ENCODE measurements at regions not wholly inside any gene's neighbourhood (a gene's known extent, or its start where the extent isn't known, plus 50 kb on each side); places are given as distances from the start of the nearest gene placed in this dataset.
"Not testable (repeated sequence)": the region's sequence is repeated elsewhere in the genome, so short reads cannot be mapped to it uniquely, and the experiment has no call there.

DNA sequence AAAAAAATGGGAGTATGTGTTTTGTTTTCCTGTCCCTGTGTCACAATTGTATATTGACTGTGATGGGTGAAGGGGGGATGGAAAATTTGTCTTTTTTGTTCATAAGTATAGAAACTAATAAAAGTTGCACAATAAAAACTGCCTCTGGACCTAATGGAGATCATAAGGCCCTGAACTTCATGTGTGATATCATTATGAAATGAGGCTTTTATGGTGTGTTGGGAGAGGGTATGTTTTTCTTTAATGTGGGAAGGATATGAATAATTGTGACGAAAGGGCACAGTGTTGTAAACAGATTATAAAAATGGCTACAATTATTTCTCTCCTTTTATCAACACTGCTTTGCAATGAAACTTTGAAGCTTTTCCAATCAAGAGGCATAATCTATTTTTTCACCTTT lies 1889.3 kb upstream of the CELF4 start:
- DNase-seq (ENCODE audit: low spot score in 2 of 2): no peak
- Histone ChIP-seq H3K27me3 (ENCODE audit: low read depth) (no peaks in the 10 kb centered on the region), H3K36me3 (replicated peaks) (no peaks in the 10 kb centered on the region), H3K9me3 (no peaks in the 10 kb centered on the region), H3K4me1 (peaks cover 4% of the 10 kb centered on the region; the same call in 1 of the 2 replicates), H3K4me3 (no peak overlapping the region)
- in situ Hi-C loops (cut with MboI; ENCODE audit: low sequenced_read_pairs): no loop called here

- H3K4me3 ChIP-seq: no peak overlapping the region
- DNase-seq (ENCODE audit: low spot score in 2 of 2): peak; percentile 9 to 24
These were observed 1888.3 kb upstream of the CELF4 start for GRCh38 chr18:39453882-39454281.

GRCh38 chr18:39453356-39453755 lies 1887.8 kb upstream of the CELF4 start:
- no peaks in the 10 kb centered on the region for H3K9me3 ChIP-seq
- H3K36me3 ChIP-seq (replicated peaks): no peaks in the 10 kb centered on the region
- in situ Hi-C loops (cut with MboI; ENCODE audit: low sequenced_read_pairs): no loop called here
- peaks cover 4% of the 10 kb centered on the region; the same call in 1 of the 2 replicates for H3K4me1 ChIP-seq
- DNase-seq (ENCODE audit: low spot score in 2 of 2): no peak
- H3K4me3 ChIP-seq: no peak overlapping the region
- H3K27me3 ChIP-seq (ENCODE audit: low read depth): no peaks in the 10 kb centered on the region

More at GRCh38 chr18:39453882-39454281, 1888.3 kb upstream of the CELF4 start:
- Histone ChIP-seq H3K36me3 (replicated peaks) (no peaks in the 10 kb centered on the region), H3K4me1 (peaks cover 4% of the 10 kb centered on the region; the same call in 1 of the 2 replicates), H3K9me3 (no peaks in the 10 kb centered on the region), H3K27me3 (ENCODE audit: low read depth) (no peaks in the 10 kb centered on the region)
- in situ Hi-C loops (cut with MboI; ENCODE audit: low sequenced_read_pairs): no loop called here

DNA sequence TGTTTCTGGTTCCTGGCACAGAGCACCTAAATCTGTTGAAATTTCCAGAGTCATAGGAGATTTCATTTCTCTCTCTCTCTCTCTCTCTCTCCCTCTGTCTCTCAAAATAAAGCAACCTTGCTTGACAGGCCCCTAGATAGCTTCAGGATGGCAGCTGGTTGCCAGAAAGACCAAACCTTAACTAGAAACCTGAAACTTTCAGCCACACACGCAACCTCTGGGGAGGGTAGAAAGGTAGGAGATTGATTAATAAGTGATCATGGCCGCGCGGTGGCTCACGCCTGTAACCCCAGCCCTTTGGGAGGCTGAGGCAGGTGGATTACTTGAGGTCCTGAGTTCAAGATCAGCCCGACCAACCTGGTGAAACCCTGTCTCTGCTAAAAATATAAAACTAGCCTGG lies 1885.4 kb upstream of the CELF4 start:
- in situ Hi-C loops (cut with MboI; ENCODE audit: low sequenced_read_pairs): no loop called here
- DNase-seq (ENCODE audit: low spot score in 2 of 2): no peak
- H3K36me3 ChIP-seq (replicated peaks): no peaks in the 10 kb centered on the region
- H3K4me1 ChIP-seq: peaks cover 4% of the 10 kb centered on the region; the same call in 1 of the 2 replicates
- H3K27me3 ChIP-seq (ENCODE audit: low read depth): no peaks in the 10 kb centered on the region
- H3K9me3 ChIP-seq: no peaks in the 10 kb centered on the region
- H3K4me3 ChIP-seq: no peak overlapping the region

- no peaks in the 10 kb centered on the region for H3K27me3 ChIP-seq (ENCODE audit: low read depth)
- H3K4me1 ChIP-seq: peaks cover 4% of the 10 kb centered on the region; the same call in 1 of the 2 replicates
- H3K36me3 ChIP-seq (replicated peaks): no peaks in the 10 kb centered on the region
- no peaks in the 10 kb centered on the region for H3K9me3 ChIP-seq
- in situ Hi-C loops (cut with MboI; ENCODE audit: low sequenced_read_pairs): no loop called here
- H3K4me3 ChIP-seq: no peak overlapping the region
- DNase-seq (ENCODE audit: low spot score in 2 of 2): no peak
These were observed 1884.0 kb upstream of the CELF4 start for GRCh38 chr18:39449566-39449965.

GRCh38 chr18:39448942-39449341 lies 1883.3 kb upstream of the CELF4 start:
- no peaks in the 10 kb centered on the region for H3K9me3 ChIP-seq
- no peaks in the 10 kb centered on the region for H3K4me1 ChIP-seq
- in situ Hi-C loops (cut with MboI; ENCODE audit: low sequenced_read_pairs): no loop called here
- no peaks in the 10 kb centered on the region for H3K36me3 ChIP-seq (replicated peaks)
- H3K4me3 ChIP-seq: no peak overlapping the region
- no peak for DNase-seq (ENCODE audit: low spot score in 2 of 2)
- H3K27me3 ChIP-seq (ENCODE audit: low read depth): no peaks in the 10 kb centered on the region

DNA sequence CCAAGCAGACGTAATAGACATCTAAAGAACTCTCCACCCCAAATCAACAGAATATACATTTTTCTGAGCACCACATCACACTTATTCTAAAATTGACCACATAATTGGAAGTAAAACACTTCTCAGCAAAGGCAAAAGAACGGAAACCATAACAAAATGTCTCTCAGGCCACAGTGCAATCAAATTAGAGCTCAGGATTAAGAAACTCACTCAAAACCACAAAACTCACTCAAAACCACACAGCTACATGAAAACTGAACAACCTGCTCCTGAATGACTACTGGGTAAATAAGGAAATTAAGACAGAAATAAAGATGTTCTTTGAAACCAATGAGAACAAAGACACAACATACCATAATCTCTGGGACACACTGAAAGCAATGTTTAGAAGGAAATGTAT lies 1879.4 kb upstream of the CELF4 start:
- in situ Hi-C loops (cut with MboI; ENCODE audit: low sequenced_read_pairs); DNase-seq (ENCODE audit: low spot score in 2 of 2); H3K4me1 ChIP-seq; H3K27me3 ChIP-seq (ENCODE audit: low read depth); H3K4me3 ChIP-seq; H3K9me3 ChIP-seq; H3K36me3 ChIP-seq (replicated peaks): not testable (repeated sequence)

DNA sequence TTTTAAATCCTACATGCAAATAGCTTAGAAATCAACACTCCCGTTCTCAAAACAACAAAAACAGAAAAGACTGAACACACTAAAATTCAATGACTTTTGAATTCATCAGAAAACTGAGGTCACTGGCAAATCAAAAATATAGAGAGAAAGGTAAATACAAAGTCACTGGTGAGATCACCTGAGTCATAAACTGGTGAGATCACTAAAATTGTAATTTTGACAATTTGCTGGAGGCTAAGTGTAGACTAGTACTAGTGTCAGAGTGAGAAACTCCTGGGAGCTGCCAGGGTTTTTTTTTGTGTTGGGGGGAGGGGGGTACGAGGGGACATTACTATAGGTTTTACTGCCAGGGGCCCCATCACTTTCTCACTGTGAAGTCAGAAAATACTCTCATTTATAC lies 1876.0 kb upstream of the CELF4 start:
- no peak for DNase-seq (ENCODE audit: low spot score in 2 of 2)
- in situ Hi-C loops (cut with MboI; ENCODE audit: low sequenced_read_pairs): no loop called here
- Histone ChIP-seq H3K9me3 (no peaks in the 10 kb centered on the region; the same call in 1 of the 2 replicates), H3K27me3 (ENCODE audit: low read depth) (no peaks in the 10 kb centered on the region), H3K36me3 (replicated peaks) (no peaks in the 10 kb centered on the region), H3K4me3 (no peak overlapping the region), H3K4me1 (no peaks in the 10 kb centered on the region)

DNA sequence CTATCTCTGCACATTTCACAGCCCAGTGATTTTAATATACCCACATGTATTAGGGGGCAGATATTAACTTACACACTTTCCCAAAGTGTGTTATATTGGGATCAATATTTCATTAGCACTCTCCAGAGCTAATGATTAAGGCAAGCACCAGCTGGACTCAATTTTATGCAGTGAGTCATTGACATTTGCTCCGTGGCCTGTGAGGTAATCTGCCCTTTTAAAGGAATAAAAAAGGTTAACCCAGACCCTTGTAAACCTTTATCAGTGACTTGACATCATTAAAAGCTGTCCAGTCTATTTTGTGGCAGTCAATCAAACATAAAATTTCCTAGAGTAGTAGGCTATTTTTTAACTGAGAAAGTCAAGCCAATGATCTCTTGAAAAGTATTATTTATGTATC lies 1870.4 kb upstream of the CELF4 start:
- in situ Hi-C loops (cut with MboI; ENCODE audit: low sequenced_read_pairs): no loop called here
- Histone ChIP-seq H3K4me3 (no peak overlapping the region), H3K9me3 (no peaks in the 10 kb centered on the region; the same call in 1 of the 2 replicates), H3K4me1 (no peaks in the 10 kb centered on the region), H3K36me3 (replicated peaks) (no peaks in the 10 kb centered on the region), H3K27me3 (ENCODE audit: low read depth) (no peaks in the 10 kb centered on the region)
- no peak for DNase-seq (ENCODE audit: low spot score in 2 of 2)

DNA sequence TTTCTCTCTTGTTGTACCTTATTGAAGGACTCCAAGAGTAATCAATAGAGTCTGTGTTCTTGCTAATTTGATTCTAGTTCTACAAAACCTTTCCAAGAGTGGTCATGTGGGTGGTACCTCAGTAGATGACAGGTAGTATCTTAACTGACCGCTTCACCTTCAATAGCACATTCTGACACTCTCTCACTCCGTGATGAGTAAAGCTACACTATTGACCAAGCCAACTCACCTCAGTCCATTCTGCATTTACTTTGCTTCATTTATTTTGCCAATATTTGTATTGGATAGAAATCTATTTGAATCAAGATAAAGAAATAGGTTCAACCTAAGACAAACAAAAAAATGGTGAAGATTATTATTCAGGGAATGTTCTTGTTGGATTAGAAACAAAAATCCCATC lies 1869.6 kb upstream of the CELF4 start:
- Histone ChIP-seq H3K27me3 (ENCODE audit: low read depth) (no peaks in the 10 kb centered on the region), H3K4me3 (no peak overlapping the region), H3K9me3 (no peaks in the 10 kb centered on the region; the same call in 1 of the 2 replicates), H3K36me3 (replicated peaks) (no peaks in the 10 kb centered on the region), H3K4me1 (no peaks in the 10 kb centered on the region)
- no peak for DNase-seq (ENCODE audit: low spot score in 2 of 2)
- in situ Hi-C loops (cut with MboI; ENCODE audit: low sequenced_read_pairs): no loop called here

GRCh38 chr18:39434223-39434920 lies 1868.8 kb upstream of the CELF4 start:
- H3K4me1 ChIP-seq: no peaks in the 10 kb centered on the region
- no peak for DNase-seq (ENCODE audit: low spot score in 2 of 2)
- in situ Hi-C loops (cut with MboI; ENCODE audit: low sequenced_read_pairs): no loop called here
- no peaks in the 10 kb centered on the region for H3K36me3 ChIP-seq (replicated peaks)
- no peaks in the 10 kb centered on the region; the same call in 1 of the 2 replicates for H3K9me3 ChIP-seq
- no peak overlapping the region for H3K4me3 ChIP-seq
- no peaks in the 10 kb centered on the region for H3K27me3 ChIP-seq (ENCODE audit: low read depth)

GRCh38 chr18:39425172-39425850 lies 1859.7 kb upstream of the CELF4 start:
- Histone ChIP-seq H3K4me1 (no peaks in the 10 kb centered on the region), H3K36me3 (replicated peaks) (no peaks in the 10 kb centered on the region), H3K9me3 (no peaks in the 10 kb centered on the region), H3K4me3 (no peak overlapping the region), H3K27me3 (ENCODE audit: low read depth) (no peaks in the 10 kb centered on the region)
- no peak for DNase-seq (ENCODE audit: low spot score in 2 of 2)
- in situ Hi-C loops (cut with MboI; ENCODE audit: low sequenced_read_pairs): no loop called here

GRCh38 chr18:39424261-39424660 lies 1858.7 kb upstream of the CELF4 start:
- H3K9me3 ChIP-seq: no peaks in the 10 kb centered on the region
- DNase-seq (ENCODE audit: low spot score in 2 of 2): no peak
- in situ Hi-C loops (cut with MboI; ENCODE audit: low sequenced_read_pairs): no loop called here
- H3K4me3 ChIP-seq: no peak overlapping the region
- no peaks in the 10 kb centered on the region for H3K36me3 ChIP-seq (replicated peaks)
- no peaks in the 10 kb centered on the region for H3K27me3 ChIP-seq (ENCODE audit: low read depth)
- H3K4me1 ChIP-seq: no peaks in the 10 kb centered on the region

DNA sequence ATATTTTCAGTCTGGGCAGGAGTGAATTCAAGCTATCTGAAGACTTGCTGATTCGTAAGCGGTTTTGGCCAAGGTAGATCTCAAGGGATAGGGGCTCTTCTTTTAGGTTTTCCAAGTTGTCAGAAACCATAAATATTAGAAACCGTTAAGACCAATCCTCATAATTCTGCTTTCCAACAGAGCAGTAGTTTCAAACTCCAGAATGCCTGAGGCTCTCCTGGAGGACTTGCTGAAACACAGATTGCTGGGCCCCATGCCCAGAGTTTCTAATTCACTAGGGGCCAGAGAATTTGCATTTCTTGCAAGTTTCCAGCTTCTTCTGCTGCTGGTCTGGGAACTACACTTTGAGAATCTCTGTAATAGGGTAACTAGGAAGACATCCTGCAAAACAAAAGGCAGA lies 1855.7 kb upstream of the CELF4 start:
- H3K4me3 ChIP-seq: no peak overlapping the region
- no peaks in the 10 kb centered on the region for H3K9me3 ChIP-seq
- in situ Hi-C loops (cut with MboI; ENCODE audit: low sequenced_read_pairs): no loop called here
- H3K36me3 ChIP-seq (replicated peaks): no peaks in the 10 kb centered on the region
- no peak for DNase-seq (ENCODE audit: low spot score in 2 of 2)
- H3K4me1 ChIP-seq: no peaks in the 10 kb centered on the region
- H3K27me3 ChIP-seq (ENCODE audit: low read depth): no peaks in the 10 kb centered on the region
